Stimulated activated CD4-positive, alpha-beta T cell treated with anti-CD3 and anti-CD28 coated beads, Interleukin-2, amount 100 ng/mL, for 48 hours (primary cell): ENCODE measurements at regions not wholly inside any gene's neighbourhood (a gene's known extent, or its start where the extent isn't known, plus 50 kb on each side); places are given as distances from the start of the nearest gene placed in this dataset.

Experiments
- DNase-seq, 2 donors: peaks; one replicate each; pipeline ENCODE4 v3.0.0-alpha.2; 2020

DNA sequence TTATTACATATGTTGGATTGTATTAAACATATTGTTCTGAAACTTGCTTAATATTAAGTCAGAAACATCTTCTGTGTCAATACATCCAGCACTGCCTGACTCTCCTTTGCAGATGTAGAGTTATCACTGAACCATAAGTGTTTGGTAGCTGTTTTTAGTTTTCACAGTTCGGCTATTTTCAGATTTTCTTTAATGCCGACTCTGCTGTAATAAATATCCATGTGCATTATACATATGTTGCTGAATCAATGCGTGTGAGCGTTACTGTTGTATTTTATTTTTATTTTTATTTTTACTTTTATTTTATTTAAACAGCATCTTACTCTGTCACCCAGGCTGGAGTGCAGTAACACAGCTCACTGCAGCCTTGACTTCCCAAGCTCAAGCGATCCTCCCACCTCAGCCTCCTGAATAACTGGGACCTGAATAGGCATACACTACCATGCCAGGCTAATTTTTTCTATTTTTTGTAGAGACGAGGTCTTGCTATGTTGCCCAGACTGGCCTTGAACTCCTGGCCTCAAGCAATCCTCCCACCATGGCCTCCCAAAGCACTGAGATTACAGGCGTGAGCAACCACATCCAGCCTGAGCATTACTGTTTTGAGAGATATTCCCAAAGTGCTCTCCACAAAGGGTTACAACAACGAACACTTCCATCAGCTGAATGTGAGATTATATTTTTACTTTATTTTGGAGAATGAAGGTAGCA, 50.7 kb upstream of the NOCT start:
- no peak for DNase-seq

- DNase-seq: no peak
Observed at GRCh38 chr4:138963412-138963811, 52.2 kb upstream of the NOCT start.

DNA sequence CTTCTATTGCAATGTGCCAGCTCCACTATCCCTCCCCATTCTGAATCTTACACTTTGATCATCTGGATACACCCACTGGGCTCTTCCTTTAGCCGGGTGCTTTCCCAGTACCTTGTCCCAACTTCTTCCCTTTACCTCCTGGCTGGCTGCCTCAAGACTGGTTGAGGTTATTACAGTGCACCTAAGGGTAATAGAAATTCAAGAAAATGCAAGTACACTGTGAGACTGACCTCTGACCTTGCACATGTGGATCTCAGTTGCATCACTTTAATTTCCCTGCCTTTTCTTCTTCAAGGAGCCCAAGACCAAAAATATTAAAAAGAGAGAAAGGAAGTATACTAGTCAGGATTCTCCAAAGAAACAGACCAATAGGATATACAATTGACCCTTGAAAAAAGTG, 53.9 kb upstream of the NOCT start:
- no peak for DNase-seq

DNA sequence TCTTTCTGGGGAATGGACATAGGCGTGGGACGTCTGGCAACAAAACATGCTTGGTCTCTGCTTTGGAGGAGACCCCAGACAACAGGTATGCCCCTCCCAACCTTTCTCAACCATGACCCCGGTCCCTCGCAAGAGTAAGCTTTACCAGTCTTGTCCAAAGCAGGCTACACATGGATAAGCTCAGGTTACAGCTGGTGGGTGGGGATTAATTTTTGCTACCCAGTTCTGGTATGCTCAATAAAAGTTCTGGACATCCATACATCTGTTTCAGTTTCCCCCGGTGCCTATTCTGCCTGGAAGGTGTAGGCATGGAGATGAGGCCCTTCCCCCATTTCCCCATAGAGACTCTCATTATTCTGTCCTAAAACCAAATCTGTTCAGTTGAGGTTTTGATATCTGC, 54.5 kb upstream of the NOCT start:
- DNase-seq: no peak

GRCh38 chr4:138960175-138960710, 55.3 kb upstream of the NOCT start:
- no peak for DNase-seq

DNA sequence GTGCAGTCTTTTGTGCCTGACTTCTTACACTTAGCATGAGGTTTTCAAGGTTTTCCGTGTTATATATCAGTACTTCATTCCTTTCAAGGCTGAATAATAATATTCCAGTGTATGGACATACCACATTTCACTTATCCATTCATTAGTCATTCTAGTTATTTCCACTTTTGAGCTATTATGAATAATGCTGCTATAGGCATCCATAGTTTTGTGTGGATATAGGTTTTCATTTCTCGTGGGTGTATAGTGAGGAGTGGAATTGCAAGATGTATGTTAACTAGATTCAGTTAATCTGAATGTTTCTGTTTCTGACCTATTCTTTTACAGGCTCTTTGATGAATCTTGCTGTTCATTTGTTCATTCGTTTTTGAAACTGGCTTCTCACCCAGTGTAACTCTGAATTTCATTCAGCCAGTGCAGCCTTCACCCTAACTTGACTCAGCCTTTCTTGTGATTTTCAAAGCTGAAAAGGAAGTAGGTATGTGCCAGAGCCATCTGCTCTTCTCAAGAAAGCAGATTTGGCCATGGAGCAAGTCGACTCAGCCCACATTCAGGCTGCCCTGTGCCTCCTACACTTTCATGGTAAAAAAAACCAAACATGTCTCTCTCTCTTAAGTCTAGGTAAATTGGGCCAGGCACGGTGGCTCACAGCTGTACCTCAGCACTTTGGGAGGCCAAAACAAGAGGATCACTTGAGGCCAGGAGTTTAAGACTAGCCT, 56.3 kb upstream of the NOCT start:
- no peak for DNase-seq

DNA sequence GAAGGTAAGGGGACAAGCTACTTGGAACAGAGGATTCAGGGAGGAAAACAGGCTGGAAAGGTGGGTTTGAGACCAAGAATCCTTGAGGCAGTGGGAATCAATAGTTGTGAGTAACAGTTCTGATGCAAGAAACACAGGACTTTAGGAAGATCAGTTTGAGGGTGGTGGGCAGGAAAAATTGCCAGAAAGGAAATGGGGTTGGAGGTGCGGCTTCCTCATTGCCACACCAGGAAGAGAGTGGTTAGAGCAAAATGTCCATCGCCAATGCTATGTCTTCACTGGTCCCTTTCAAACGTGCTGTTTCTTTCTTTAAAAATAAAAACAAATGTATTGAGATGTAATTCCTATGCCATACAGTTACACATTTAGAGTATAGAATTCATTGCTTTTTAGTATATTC, 57.1 kb upstream of the NOCT start:
- DNase-seq: no peak

GRCh38 chr4:138957302-138957701, 58.3 kb upstream of the NOCT start:
- no peak for DNase-seq

DNA sequence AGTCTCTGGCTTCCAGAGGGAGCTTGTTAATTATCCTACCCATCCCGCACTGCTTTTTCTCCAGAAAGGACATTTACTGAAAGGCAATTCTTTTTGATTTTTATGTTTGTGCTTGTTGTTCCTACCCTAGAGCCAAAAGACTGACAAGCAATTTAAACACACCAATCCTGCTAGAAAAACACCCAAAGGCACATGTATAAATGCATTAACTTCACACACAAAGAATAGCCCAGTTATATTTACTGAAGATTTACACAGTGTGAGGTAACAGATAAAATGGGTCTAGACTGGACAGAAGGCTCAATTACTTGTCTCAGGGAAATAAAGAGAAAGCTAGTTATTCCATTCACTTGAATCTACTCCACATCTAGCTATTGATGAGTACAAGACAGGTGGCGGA, 61.2 kb upstream of the NOCT start:
- DNase-seq: no peak

GRCh38 chr4:138953961-138954371, 61.6 kb upstream of the NOCT start:
- no peak for DNase-seq

DNA sequence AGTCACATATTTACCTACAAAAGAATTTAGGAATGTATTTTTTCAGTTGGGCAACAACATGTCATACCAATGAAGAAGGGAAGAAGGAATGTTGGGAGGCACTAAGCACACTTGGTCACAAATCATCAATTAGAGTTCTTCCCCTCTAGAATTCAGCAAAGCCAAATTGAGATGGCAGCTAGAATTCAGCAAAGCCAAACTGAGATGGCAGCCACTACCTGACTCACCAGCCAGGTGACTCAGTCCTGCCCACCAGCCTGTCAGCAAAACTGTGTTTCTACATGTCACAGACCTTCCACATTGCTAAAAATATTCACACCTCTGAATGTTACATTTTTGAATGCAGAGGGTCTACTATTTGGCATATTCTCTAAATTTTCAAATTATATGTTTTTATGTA, 63.2 kb upstream of the NOCT start:
- peak; percentile 1 to 9 for DNase-seq

- DNase-seq: no peak
Observed at GRCh38 chr4:138951764-138952163, 63.8 kb upstream of the NOCT start.

GRCh38 chr4:138949866-138950265, 65.7 kb upstream of the NOCT start:
- no peak for DNase-seq

- DNase-seq: no peak
Observed at GRCh38 chr4:138948918-138949317, 66.7 kb upstream of the NOCT start.

DNA sequence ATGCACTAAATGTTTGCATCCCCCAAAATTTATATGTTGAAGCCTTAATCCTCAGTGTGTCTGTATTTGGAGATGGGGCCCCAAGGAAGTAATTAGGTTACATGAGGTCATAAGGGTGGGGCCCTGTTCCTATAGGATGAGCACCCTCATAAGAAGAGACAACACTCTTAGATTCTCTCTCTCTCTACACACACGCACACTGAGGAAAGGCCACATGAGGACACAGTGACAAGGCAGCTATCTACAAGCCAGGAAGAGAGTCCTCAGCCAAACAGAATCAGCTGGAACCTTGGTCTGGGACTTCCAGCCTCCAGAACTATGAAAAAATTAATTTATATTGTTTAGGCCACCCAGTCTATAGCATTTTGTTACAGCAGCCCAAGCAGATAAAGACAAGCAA, 69.3 kb upstream of the NOCT start:
- no peak for DNase-seq

- DNase-seq: no peak
Observed at GRCh38 chr4:138945840-138946239, 69.7 kb upstream of the NOCT start.

GRCh38 chr4:138945401-138945800, 70.2 kb upstream of the NOCT start:
- DNase-seq: no peak

DNA sequence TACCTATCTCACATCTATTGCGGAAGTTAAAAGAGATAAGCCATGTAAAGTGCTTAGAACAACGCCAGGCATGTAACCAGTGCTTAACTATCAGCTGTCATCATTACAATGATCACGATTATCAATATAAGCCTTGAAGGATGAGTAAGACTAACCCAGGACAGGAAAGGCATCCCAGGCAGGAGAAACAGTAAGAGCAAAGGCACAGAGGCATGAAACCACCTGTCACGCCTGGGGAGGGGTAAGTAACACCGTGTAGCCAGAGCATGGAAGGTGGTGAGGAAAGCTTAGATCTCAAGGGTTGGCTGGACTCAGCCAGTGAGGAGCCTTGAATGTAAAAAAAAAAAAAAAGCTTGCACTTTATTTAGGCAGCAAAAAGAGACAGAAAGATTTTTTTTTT, 71.7 kb upstream of the NOCT start:
- DNase-seq: no peak

GRCh38 chr4:138941037-138941436, 74.5 kb upstream of the NOCT start:
- DNase-seq: no peak

DNA sequence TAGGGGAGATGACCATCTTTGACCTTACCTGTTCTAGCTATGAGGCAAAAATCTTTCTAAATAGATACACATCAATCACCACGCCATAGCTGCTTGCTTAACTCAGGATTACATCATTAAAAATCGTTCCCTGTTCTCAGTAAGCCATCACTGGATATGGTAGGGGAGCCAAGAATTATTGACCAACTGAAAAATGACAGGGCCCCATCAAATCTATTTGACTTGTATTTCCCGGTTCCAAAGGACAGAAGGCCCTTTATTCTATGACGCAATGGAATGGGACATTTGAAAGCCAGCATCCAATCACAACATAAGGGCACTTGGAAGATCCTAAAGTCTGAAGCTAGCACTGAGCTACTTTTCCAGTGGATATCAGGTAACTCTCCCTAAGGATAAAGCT, 75.6 kb upstream of the NOCT start:
- DNase-seq: no peak

GRCh38 chr4:138938366-138938690, 77.3 kb upstream of the NOCT start:
- DNase-seq: no peak

DNA sequence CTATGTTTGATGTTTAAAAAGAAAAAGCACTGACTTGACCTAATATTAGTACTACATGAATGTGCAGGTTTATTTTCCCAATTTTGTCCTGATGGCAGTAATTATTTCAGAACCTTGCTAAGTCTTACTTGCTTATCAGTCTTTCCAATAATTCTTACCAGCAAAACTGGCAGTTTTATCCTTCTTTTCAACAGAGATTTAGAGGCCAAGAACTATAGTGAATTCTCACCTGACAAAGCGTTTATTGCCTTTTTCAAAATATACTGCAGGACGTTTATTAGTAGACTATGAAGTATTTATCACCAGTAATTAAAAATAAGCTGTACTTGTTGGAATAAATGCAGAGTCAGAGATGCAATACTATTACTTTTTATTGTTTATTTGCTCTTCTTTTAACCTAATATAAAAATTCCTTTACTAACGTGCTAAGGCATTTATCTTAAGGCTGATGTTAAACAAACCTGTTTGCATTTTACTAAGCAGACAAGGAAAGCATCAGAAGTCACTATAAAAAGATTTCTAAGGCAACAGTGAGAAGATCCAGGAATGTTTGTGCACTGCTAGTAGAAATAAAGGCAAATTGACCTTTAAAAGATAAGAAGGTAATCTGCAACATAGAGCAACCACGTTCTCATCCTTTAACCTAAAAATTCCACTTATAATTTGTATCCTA, 80.3 kb upstream of the NOCT start:
- no peak for DNase-seq

DNA sequence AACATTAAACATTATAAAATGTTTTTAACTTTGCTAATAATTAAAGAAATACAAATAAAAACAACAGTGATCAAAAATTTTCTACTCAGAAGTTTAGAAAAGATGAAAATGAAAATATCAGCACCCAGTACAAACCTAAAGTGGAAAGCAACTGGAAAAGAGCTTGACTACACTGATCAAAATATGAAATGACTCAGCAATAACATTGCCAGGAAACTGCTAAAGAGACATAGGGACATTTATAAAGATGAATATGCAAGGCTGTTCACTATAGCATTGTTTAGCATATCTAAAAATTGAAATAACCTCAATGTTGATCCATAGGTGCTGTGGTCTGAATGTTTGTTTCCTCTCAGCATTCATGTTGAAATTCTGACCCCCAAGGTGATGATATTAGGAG, 88.5 kb upstream of the NOCT start:
- no peak for DNase-seq

- no peak for DNase-seq
Observed at GRCh38 chr4:138925495-138925894, 90.1 kb upstream of the NOCT start.
